ENCODE measurements at regions not wholly inside any gene's neighbourhood (a gene's known extent, or its start where the extent isn't known, plus 50 kb on each side); places are given as distances from the start of the nearest gene placed in this dataset.

DNA sequence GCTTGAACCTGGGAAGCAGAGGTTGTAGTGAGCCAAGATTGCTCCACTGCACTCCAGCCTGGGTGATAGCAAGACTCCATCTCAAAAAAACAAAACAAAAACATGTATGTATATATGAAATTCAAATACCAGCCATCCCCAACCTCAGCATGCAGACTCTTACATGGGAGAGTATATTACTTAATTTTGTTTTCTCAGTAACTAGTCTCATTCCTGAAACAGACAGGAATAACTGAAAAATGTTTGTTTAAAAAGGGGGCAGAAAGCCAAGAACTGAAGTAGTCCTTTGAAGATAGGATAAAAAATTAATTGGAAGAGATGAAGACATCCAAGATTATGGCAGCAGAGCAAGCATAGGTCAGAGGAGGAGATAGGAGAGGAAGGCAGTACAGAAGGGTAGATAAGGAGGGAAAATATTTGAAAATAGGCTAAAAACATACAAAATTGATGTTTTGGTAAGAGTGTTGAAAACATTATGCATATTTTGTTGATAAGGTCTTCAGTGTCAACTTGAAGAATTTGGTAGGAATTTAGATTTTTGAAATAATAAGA lies 309.9 kb downstream of the MAT2B start:
- H3K27ac Mint-ChIP-seq, result no peak overlapping the region
- H3K9me3 Mint-ChIP-seq (ENCODE audit: low read depth), result peaks cover 21% of the 10 kb centered on the region

DNA sequence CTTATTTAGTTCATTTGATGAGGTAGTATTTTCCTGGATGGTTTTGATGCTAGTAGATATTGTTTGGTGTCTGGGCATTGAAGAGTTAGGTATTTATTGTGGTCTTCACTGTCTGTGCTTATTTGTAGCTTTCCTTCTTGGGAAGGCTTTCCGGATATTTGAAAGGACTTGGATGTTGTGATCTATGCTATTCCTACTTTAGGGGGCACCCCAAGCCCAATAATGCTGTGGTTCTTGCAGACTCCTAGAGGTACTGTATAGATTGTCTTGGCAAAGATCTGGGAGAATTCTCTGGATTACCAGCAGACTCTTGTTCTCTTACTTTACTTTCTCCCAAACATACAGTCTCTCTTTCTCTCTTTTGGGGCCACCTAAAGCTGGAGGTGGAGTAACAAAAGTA lies 315.7 kb downstream of the MAT2B start:
- Mint-ChIP-seq H3K27me3 (no peaks in the 10 kb centered on the region), H3K27ac (no peak overlapping the region), H3K36me3 (ENCODE audit: insufficient read depth) (peaks cover 2% of the 10 kb centered on the region), H3K4me1 (ENCODE audit: low read depth) (no peaks in the 10 kb centered on the region), H3K9me3 (ENCODE audit: low read depth) (peaks cover 30% of the 10 kb centered on the region), H3K4me3 (ENCODE audit: low read depth) (no peak overlapping the region)
- TF ChIP-seq, protein P1, sequence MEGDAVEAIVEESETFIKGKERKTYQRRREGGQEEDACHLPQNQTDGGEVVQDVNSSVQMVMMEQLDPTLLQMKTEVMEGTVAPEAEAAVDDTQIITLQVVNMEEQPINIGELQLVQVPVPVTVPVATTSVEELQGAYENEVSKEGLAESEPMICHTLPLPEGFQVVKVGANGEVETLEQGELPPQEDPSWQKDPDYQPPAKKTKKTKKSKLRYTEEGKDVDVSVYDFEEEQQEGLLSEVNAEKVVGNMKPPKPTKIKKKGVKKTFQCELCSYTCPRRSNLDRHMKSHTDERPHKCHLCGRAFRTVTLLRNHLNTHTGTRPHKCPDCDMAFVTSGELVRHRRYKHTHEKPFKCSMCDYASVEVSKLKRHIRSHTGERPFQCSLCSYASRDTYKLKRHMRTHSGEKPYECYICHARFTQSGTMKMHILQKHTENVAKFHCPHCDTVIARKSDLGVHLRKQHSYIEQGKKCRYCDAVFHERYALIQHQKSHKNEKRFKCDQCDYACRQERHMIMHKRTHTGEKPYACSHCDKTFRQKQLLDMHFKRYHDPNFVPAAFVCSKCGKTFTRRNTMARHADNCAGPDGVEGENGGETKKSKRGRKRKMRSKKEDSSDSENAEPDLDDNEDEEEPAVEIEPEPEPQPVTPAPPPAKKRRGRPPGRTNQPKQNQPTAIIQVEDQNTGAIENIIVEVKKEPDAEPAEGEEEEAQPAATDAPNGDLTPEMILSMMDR (IDR thresholded peaks at IDR 0.05; ENCODE audit: unreplicated experiment), result no peak
- no peak for DNase-seq (ENCODE audit: low spot score, unreplicated experiment)

More for the DNA sequence above, 309.9 kb downstream of the MAT2B start:
- Mint-ChIP-seq H3K4me1 (ENCODE audit: low read depth) (peaks cover 19% of the 10 kb centered on the region), H3K4me3 (ENCODE audit: low read depth) (no peak overlapping the region), H3K36me3 (ENCODE audit: insufficient read depth) (peaks cover 2% of the 10 kb centered on the region), H3K27me3 (no peaks in the 10 kb centered on the region)
- TF ChIP-seq, protein P1 (IDR thresholded peaks at IDR 0.05; ENCODE audit: unreplicated experiment), result no peak
- DNase-seq (ENCODE audit: low spot score, unreplicated experiment), result no peak

DNA sequence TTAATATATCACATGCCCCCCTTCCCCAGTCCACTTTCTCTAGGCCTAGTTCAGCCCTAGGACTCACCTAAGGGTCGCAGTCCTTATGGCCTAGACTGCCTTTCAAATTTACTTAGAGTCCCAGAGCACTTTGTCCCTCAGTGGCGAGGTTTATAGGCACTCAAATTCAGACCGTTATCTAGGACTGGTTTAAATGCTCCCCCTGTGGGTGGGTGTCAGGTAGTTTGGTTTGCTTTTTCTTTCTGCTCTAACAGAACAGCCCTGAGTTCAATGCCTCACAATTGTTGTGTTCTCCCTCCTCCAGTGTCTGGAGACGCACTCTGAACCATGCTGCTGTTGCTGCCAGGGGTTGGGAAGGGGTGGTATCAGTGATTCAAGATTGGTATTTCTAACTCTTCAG lies 317.1 kb downstream of the MAT2B start:
- Mint-ChIP-seq H3K9me3 (ENCODE audit: low read depth) (peaks cover 24% of the 10 kb centered on the region), H3K4me3 (ENCODE audit: low read depth) (no peak overlapping the region), H3K36me3 (ENCODE audit: insufficient read depth) (no peaks in the 10 kb centered on the region), H3K27me3 (no peaks in the 10 kb centered on the region), H3K27ac (no peak overlapping the region), H3K4me1 (ENCODE audit: low read depth) (no peaks in the 10 kb centered on the region)
- no peak for DNase-seq (ENCODE audit: low spot score, unreplicated experiment)
- TF ChIP-seq, protein P1 (IDR thresholded peaks at IDR 0.05; ENCODE audit: unreplicated experiment), result no peak

DNA sequence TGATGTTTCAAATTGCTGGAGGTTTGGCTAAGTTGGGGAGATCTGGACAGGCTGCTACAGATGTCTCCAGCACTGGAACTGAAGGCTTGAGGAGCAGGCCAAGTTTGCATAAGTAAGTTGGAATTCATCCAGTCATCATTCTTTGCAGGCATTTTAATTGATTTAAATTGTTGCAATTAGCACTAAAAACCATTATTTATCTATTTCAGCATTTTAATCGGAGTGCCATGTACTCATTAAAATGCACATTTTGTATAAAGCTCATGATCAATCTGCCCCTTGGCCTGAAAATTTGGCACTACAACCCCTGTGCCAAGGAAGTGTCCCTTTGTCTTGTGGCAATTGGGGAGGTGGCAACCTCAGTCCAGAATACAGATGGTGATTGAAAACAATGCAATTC lies 320.2 kb downstream of the MAT2B start:
- Mint-ChIP-seq H3K4me3 (ENCODE audit: low read depth) (no peak overlapping the region), H3K4me1 (ENCODE audit: low read depth) (no peaks in the 10 kb centered on the region), H3K27ac (no peak overlapping the region), H3K27me3 (no peaks in the 10 kb centered on the region), H3K36me3 (ENCODE audit: insufficient read depth) (no peaks in the 10 kb centered on the region), H3K9me3 (ENCODE audit: low read depth) (peaks cover 9% of the 10 kb centered on the region)
- no peak for DNase-seq (ENCODE audit: low spot score, unreplicated experiment)
- TF ChIP-seq, protein P1 (IDR thresholded peaks at IDR 0.05; ENCODE audit: unreplicated experiment), result no peak

DNA sequence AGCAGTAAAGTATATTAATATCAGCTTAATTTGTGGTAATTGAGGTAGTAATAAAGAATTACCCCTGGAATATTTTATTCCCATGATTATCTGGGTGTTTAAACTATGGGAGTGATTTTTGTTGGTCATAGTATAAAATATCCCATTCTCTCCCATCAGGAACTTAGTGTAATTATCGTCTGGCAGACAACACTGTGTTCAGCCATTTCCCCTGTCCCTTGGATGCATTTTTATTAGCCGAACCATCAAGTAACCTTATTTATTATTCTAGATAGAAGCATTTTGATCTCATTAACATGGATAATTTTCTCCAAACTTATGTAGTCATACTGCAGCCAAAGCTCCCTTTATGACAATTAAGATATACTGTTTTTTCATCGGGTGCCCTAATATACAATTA lies 320.8 kb downstream of the MAT2B start:
- Mint-ChIP-seq H3K9me3 (ENCODE audit: low read depth) (peaks cover 4% of the 10 kb centered on the region), H3K36me3 (ENCODE audit: insufficient read depth) (no peaks in the 10 kb centered on the region), H3K4me1 (ENCODE audit: low read depth) (no peaks in the 10 kb centered on the region), H3K27me3 (no peaks in the 10 kb centered on the region), H3K27ac (no peak overlapping the region), H3K4me3 (ENCODE audit: low read depth) (no peak overlapping the region)
- DNase-seq (ENCODE audit: low spot score, unreplicated experiment), result no peak
- TF ChIP-seq, protein P1 (IDR thresholded peaks at IDR 0.05; ENCODE audit: unreplicated experiment), result no peak
